HG03439 (cell line): ENCODE measurements at regions not wholly inside any gene's neighbourhood (a gene's known extent, or its start where the extent isn't known, plus 50 kb on each side); places are given as distances from the start of the nearest gene placed in this dataset.

Source experiments
- ATAC-seq: cut with Tn5 transposase; IDR thresholded peaks from one replicate; pipeline ENCODE4 v1.9.1; 2021; ENCODE audit warnings: mild to moderate bottlenecking, moderate library complexity; ENCODE audit not compliant: unreplicated experiment

DNA sequence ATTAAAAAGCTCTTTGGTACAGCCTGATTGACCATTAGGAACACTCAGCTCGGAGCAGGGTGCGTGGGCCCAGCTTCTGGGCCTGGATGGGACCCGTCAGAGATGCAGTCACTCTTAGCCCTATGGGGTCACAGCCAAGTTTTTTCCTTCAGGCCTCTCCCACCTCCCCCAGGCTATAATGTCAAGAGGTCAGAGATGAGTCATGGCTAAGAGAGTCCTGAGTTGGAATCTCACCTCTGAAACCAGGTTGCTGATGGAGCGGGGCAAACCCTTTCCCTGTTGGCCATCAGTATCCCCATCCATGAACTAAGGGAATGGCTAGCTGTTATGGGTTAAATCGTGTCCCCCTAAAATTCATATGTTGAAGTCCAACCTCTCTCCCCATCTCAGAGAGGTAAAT, 195.9 kb upstream of the POU3F1 start:
- ATAC-seq: no peak

GRCh38 chr1:38241594-38242334, 195.2 kb upstream of the POU3F1 start:
- no peak for ATAC-seq

GRCh38 chr1:38240618-38241017, 194.0 kb upstream of the POU3F1 start:
- ATAC-seq: no peak

- ATAC-seq: no peak
These were observed 192.8 kb upstream of the POU3F1 start for GRCh38 chr1:38239258-38239835.

- ATAC-seq: no peak
These were observed 191.7 kb upstream of the POU3F1 start for GRCh38 chr1:38238294-38238693.

DNA sequence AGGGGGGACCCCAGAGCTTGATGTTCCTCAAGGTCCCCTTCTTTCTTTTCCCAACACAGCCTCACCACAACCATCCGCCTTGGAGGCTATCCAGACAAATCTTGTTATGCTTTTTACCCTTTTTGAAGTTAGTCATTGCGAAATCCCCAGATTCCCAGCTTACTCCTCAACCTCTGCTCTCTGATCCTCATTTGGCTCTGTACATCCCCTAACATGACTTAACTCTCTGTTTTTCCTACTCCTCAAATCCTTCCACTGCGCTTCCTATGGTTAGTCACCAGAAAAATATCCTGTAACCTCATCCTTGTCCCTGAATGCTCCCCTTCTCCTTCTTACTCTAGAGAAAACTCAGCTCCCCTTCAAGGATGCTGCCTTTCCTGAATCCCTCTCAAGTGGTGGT, 189.1 kb upstream of the POU3F1 start:
- ATAC-seq: no peak

- ATAC-seq: no peak
These were observed 185.3 kb upstream of the POU3F1 start for GRCh38 chr1:38231941-38232340.

DNA sequence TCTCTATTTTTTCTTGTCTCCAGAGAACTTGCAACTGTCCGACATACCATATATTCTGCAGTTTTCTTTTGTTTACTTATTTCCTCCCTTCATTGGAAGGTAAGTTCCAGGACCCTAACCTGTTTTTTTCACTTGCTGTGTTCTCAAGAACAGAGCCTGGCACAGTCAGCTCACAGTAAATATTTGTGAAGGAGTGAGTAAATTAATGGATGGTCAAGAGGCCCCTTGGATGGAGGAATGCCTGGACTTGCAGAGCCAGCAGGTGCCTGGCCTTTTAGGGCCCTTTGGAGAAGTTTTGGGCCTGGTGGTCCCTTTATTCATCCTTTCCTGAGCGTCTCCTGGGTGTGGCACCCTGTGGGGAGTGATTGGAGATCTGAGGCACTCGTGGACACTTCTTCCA, 182.1 kb upstream of the POU3F1 start:
- ATAC-seq: no peak

DNA sequence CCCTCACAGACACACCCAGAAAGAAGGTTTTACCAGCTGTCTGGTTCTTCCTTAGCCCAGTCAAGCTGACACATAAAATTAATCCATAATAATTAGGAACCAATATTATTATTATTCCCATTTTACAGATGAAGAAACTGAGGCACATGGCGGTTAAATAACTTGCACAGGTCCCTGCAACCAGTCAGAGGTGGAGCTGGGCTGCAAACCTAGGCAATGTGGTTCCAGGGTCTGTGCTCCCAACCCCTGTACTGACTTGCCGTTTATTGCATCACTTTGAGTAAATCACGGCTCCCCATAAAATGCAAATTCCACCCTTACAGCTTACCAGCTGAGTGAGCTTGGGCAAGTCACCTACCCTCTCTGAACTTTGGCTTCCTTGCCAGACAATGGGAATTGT, 179.2 kb upstream of the POU3F1 start:
- no peak for ATAC-seq

GRCh38 chr1:38223391-38223790, 176.8 kb upstream of the POU3F1 start:
- ATAC-seq: no peak

- ATAC-seq: no peak
These were observed 176.3 kb upstream of the POU3F1 start for GRCh38 chr1:38222891-38223290.

GRCh38 chr1:38221006-38221649, 174.5 kb upstream of the POU3F1 start:
- ATAC-seq: no peak

GRCh38 chr1:38217316-38217715, 170.7 kb upstream of the POU3F1 start:
- ATAC-seq: no peak

GRCh38 chr1:38213646-38214434, 167.2 kb upstream of the POU3F1 start:
- ATAC-seq: no peak

GRCh38 chr1:38210895-38211177, 164.2 kb upstream of the POU3F1 start:
- no peak for ATAC-seq

DNA sequence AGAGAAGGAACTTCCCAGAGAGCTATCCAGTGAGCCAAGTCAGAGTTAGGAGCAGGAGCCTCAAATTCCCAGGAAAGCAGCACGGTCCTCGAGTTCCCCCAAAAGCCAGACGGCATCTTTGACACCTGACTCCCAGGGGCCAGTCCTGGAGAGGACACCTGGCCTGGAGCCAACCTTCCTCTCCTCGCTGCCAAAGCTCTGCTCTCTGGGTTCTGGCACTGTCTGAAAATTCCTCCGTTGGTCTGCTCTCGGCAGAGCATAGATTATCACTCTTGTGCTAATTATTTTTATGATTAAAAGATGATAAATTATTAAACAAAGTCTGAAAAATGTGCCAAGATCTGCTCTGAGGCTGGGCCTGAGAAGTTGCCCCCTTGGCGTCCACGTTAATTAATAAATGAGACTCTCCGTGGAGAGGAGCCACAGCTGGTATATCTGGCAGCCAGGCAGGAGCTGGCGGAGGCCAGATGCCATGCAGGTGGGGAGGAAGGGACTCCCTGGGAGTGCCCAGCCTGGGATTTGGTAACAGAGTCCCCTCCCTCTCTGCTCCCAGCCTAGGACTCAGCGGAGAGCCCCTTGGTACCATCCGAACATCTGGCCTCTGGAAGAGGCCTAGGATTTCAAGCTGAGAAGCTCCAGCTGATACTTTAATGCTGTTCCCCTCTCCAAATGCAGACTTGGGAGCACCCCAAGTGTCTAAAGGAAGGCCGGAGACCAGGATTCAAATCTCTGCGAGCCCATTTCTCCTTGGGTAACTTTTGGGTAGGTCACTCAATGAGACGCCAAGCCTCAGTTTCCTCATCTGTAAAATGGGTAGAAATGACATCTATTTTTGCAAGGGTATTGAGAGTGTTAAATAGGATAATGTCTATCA, 163.7 kb upstream of the POU3F1 start:
- ATAC-seq: no peak

DNA sequence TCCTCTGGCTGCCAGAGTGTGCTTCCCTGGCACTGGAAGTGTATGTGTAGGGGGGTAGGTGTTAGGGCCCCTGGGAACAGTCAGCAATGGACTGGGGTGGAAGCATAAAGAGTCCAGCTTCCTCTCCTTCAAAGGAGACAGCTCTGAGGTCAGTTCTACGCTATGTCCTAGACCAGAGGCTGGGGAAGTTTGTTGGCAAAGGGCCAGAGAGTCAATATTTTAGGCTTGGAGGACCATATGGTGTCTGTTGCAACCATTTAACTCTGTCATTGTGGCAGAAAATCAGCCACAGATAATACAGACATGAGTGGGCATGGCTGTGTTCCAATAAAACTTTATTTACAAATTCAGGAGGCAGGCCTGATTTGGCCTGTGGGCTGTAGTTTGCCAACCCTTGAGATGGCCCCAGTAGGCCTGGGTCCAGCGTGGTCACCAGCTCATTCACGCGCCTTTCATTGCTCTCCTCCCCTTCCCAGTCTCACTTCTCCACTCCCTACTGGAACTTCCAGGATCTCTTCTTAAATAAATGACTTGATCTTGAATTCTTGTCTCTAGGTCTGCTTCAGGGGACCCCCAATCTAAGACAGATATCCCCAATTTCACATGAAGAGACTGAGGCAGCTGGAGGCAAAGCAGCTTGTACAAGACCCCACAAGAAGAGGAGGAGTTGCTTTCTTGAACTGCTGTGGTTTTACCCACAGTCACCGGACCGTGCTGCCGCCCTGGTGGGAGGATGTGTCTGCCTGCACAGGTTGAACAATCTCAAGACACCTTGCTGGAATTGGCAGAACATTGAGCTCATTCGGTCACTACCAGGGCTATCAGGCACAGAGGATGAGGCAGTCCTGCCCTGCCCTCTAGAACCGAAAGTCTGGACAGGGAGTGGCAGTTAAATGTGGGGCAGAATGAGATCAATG, 162.4 kb upstream of the POU3F1 start:
- ATAC-seq: no peak

- ATAC-seq: no peak
These were observed 161.3 kb upstream of the POU3F1 start for GRCh38 chr1:38207906-38208305.

- no peak for ATAC-seq
These were observed 160.7 kb upstream of the POU3F1 start for GRCh38 chr1:38207275-38207674.

GRCh38 chr1:38204698-38205097, 158.1 kb upstream of the POU3F1 start:
- ATAC-seq: no peak
